GM13977 (cell line): ENCODE measurements at regions not wholly inside any gene's neighbourhood (a gene's known extent, or its start where the extent isn't known, plus 50 kb on each side); places are given as distances from the start of the nearest gene placed in this dataset.

Source experiments
- DNase-seq: peaks from one replicate; pipeline ENCODE4 v3.0.0; 2012; ENCODE audit warnings: low spot score
- CTCF ChIP-seq: IDR thresholded peaks from 2 replicates; pipeline ENCODE4 v1.5.1; 2012; ENCODE audit warnings: mild to moderate bottlenecking, control low read depth; ENCODE audit not compliant: insufficient read depth; ENCODE audit errors: extremely low read depth, missing control alignments
- in situ Hi-C: fragments of 300-500 bp; cut with MboI; formaldehyde crosslinking; loops from one replicate; pipeline ENCODE4 v1.12.0; 2022; ENCODE audit warnings: low sequenced_read_pairs, low pct_unique_long_range_greater_than_20kb, mixed read lengths, inconsistent platforms; ENCODE audit not compliant: unreplicated experiment

- no peak for DNase-seq
- TF ChIP-seq CTCF, result no peak
Measured at GRCh38 chr9:89655990-89656657, 51.3 kb downstream of the GADD45G start.

GRCh38 chr9:89657295-89657694, 52.5 kb downstream of the GADD45G start:
- no peak for TF ChIP-seq CTCF
- in situ Hi-C loops, result no loop called here

More at GRCh38 chr9:89655990-89656657, 51.3 kb downstream of the GADD45G start:
- in situ Hi-C loops, result no loop called here

GRCh38 chr9:89657765-89658164, 53.0 kb downstream of the GADD45G start:
- in situ Hi-C loops, result no loop called here
- no peak for TF ChIP-seq CTCF
- peak; percentile 68 for DNase-seq

More at GRCh38 chr9:89657295-89657694, 52.5 kb downstream of the GADD45G start:
- DNase-seq, result no peak

- in situ Hi-C loops, result no loop called here
- DNase-seq, result no peak
- TF ChIP-seq CTCF, result no peak
Measured at GRCh38 chr9:89658401-89658800, 53.6 kb downstream of the GADD45G start.

- TF ChIP-seq CTCF, result no peak
- no peak for DNase-seq
- in situ Hi-C loops, result no loop called here
Measured at GRCh38 chr9:89658931-89659330, 54.1 kb downstream of the GADD45G start.

GRCh38 chr9:89659473-89659872, 54.7 kb downstream of the GADD45G start:
- no peak for DNase-seq
- no peak for TF ChIP-seq CTCF
- in situ Hi-C loops, result no loop called here
